ENCODE measurements at regions not wholly inside any gene's neighbourhood (a gene's known extent, or its start where the extent isn't known, plus 50 kb on each side); places are given as distances from the start of the nearest gene placed in this dataset.

GRCh38 chr2:187232749-187233148 is 215.3 kb downstream of the CALCRL start:
- H3K4me3 ChIP-seq (ENCODE audit: low read depth, low read length), result no peak overlapping the region
- no peak for DNase-seq (ENCODE audit: low read depth)
- TF ChIP-seq POLR2A (IDR thresholded peaks at IDR 0.05; ENCODE audit: extremely low read depth, insufficient read length) (no peak), MYC (IDR thresholded peaks at IDR 0.05; ENCODE audit: low read depth, low read length) (no peak), MAX (IDR thresholded peaks at IDR 0.05; ENCODE audit: low read depth, low read length) (no peak)
- TF ChIP-seq, protein P1, sequence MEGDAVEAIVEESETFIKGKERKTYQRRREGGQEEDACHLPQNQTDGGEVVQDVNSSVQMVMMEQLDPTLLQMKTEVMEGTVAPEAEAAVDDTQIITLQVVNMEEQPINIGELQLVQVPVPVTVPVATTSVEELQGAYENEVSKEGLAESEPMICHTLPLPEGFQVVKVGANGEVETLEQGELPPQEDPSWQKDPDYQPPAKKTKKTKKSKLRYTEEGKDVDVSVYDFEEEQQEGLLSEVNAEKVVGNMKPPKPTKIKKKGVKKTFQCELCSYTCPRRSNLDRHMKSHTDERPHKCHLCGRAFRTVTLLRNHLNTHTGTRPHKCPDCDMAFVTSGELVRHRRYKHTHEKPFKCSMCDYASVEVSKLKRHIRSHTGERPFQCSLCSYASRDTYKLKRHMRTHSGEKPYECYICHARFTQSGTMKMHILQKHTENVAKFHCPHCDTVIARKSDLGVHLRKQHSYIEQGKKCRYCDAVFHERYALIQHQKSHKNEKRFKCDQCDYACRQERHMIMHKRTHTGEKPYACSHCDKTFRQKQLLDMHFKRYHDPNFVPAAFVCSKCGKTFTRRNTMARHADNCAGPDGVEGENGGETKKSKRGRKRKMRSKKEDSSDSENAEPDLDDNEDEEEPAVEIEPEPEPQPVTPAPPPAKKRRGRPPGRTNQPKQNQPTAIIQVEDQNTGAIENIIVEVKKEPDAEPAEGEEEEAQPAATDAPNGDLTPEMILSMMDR (IDR thresholded peaks at IDR 0.05; ENCODE audit: low read depth, low read length), result no peak

- no peak for DNase-seq (ENCODE audit: low read depth)
- TF ChIP-seq MAX (IDR thresholded peaks at IDR 0.05; ENCODE audit: low read depth, low read length), result no peak
- TF ChIP-seq, protein P1 (IDR thresholded peaks at IDR 0.05; ENCODE audit: low read depth, low read length), result no peak
- TF ChIP-seq POLR2A (IDR thresholded peaks at IDR 0.05; ENCODE audit: extremely low read depth, insufficient read length), result no peak
- TF ChIP-seq MYC (IDR thresholded peaks at IDR 0.05; ENCODE audit: low read depth, low read length), result no peak
- no peak overlapping the region for H3K4me3 ChIP-seq (ENCODE audit: low read depth, low read length)
These were observed 218.0 kb downstream of the CALCRL start for GRCh38 chr2:187230088-187230487.

DNA sequence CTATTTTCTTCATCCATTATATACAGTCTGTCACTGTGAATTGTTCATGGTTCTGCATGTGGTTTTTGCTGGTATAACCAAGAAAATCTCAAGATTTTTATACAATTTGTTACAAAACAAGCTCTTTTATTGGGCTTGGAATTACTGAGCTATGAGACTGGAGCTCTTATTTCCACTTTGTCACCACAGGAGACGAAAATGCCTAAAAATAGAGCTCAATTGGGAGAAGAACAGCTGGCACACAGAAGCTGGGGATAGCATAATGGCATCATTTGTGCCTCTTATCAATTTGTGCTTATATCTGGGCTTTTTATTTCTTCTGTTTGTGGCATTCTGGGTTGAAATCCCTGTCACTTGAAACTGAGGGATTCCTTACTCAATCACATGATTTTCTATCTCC is 219.1 kb downstream of the CALCRL start:
- H3K4me3 ChIP-seq (ENCODE audit: low read depth, low read length), result no peak overlapping the region
- TF ChIP-seq MAX (IDR thresholded peaks at IDR 0.05; ENCODE audit: low read depth, low read length) (no peak), MYC (IDR thresholded peaks at IDR 0.05; ENCODE audit: low read depth, low read length) (no peak), POLR2A (IDR thresholded peaks at IDR 0.05; ENCODE audit: extremely low read depth, insufficient read length) (no peak)
- TF ChIP-seq, protein P1 (IDR thresholded peaks at IDR 0.05; ENCODE audit: low read depth, low read length), result no peak
- DNase-seq (ENCODE audit: low read depth), result no peak

- DNase-seq (ENCODE audit: low read depth), result no peak
- no peak overlapping the region for H3K4me3 ChIP-seq (ENCODE audit: low read depth, low read length)
- TF ChIP-seq MAX (IDR thresholded peaks at IDR 0.05; ENCODE audit: low read depth, low read length) (no peak), MYC (IDR thresholded peaks at IDR 0.05; ENCODE audit: low read depth, low read length) (no peak), POLR2A (IDR thresholded peaks at IDR 0.05; ENCODE audit: extremely low read depth, insufficient read length) (no peak)
- TF ChIP-seq, protein P1 (IDR thresholded peaks at IDR 0.05; ENCODE audit: low read depth, low read length), result no peak
These were observed 223.1 kb downstream of the CALCRL start for GRCh38 chr2:187224989-187225388.

DNA sequence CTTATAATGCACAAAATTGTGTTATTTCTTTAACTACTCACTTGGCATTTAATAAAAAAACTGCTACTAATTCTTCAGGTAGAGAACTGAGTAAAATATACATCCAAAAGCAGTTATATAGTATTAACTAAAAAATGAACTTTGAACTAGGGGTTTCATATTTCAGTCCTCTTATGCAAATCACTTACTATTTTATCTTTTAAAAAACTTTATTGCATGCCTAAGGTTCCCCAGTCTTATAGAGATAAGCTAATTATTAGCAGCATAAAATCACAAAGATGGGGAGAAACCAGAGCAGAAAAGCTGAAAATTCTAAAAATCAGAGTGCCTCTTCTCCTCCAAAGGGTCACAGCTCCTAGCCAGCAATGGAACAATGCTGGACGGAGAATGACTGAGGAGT is 228.0 kb downstream of the CALCRL start:
- TF ChIP-seq POLR2A (IDR thresholded peaks at IDR 0.05; ENCODE audit: extremely low read depth, insufficient read length) (no peak), MYC (IDR thresholded peaks at IDR 0.05; ENCODE audit: low read depth, low read length) (no peak), MAX (IDR thresholded peaks at IDR 0.05; ENCODE audit: low read depth, low read length) (no peak)
- TF ChIP-seq, protein P1 (IDR thresholded peaks at IDR 0.05; ENCODE audit: low read depth, low read length), result no peak
- H3K4me3 ChIP-seq (ENCODE audit: low read depth, low read length), result no peak overlapping the region

More for the DNA sequence above, 228.0 kb downstream of the CALCRL start:
- no peak for DNase-seq (ENCODE audit: low read depth)

Data from NB4 (cell line).